Activated CD8-positive, alpha-beta T cell treated with anti-CD3 and anti-CD28 coated beads for 36 hours (primary cell): ENCODE measurements at regions not wholly inside any gene's neighbourhood (a gene's known extent, or its start where the extent isn't known, plus 50 kb on each side); places are given as distances from the start of the nearest gene placed in this dataset.

Source experiments
- ATAC-seq: fragments of 200-7000 bp; cut with Tn5 transposase; one replicate; pipeline ENCODE4 v1.10.0; 2021; ENCODE audit warnings: mild to moderate bottlenecking, moderate library complexity
- CTCF ChIA-PET: fragments of 350-600 bp; sonication (Branson Sonifier 250); formaldehyde crosslinking; loops from one replicate; lab custom pipeline; 2021; ENCODE audit warnings: antibody characterized with exemption; lab: Charles Lee
- POLR2A ChIA-PET: fragments of 350-600 bp; sonication (Branson Sonifier 250); formaldehyde crosslinking; loops from one replicate; lab custom pipeline; 2021; ENCODE audit warnings: antibody characterized with exemption; lab: Charles Lee
- DNase-seq: peaks from one replicate; pipeline ENCODE4 v3.0.0-alpha.2; 2020
- H3K27ac Mint-ChIP-seq: one replicate; pipeline ENCODE4 v1.8.0; 2021; ENCODE audit warnings: mild to moderate bottlenecking, mixed read lengths
- H3K27me3 Mint-ChIP-seq: one replicate; pipeline ENCODE4 v1.8.0; 2021; ENCODE audit warnings: mixed read lengths
- H3K36me3 Mint-ChIP-seq: one replicate; pipeline ENCODE4 v1.8.0; 2021; ENCODE audit warnings: low read depth, mixed read lengths
- H3K4me1 Mint-ChIP-seq: one replicate; pipeline ENCODE4 v1.8.0; 2021; ENCODE audit warnings: low read depth, mixed read lengths
- H3K4me3 Mint-ChIP-seq: one replicate; pipeline ENCODE4 v1.8.0; 2021; ENCODE audit warnings: mild to moderate bottlenecking, moderate library complexity, mixed read lengths
- H3K9me3 Mint-ChIP-seq: one replicate; pipeline ENCODE4 v1.8.0; 2021; ENCODE audit warnings: mixed read lengths
- CTCF ChIP-seq: fragments of 200-600 bp; IDR thresholded peaks from one replicate; pipeline ENCODE4 v1.8.0; 2022; ENCODE audit warnings: antibody characterized with exemption, mild to moderate bottlenecking
- intact Hi-C: fragments of 100-400 bp; cut with micrococcal nuclease; formaldehyde crosslinking; loops from one replicate; pipeline ENCODE4 v1.10.0; 2022

DNA sequence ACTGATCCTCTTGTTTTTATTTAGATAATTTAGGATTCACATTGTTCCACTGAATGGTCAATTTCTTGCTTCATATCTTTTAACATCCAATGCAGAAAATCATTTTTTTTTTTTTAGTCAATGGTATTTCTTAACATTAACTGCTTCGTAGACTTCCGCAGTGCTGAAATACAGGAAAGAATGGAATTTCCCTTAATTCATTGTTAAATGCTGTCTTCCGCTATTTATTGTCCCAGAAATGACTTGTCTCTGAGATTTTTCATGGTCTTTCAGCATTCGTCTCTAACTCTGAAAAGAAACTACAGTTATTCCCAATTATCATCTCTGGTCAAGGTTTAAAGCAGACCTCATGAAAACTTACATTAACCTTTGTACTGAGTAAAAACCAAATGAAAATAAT lies 1029.1 kb upstream of the MANEA start:
- H3K36me3 Mint-ChIP-seq: no peaks in the 10 kb centered on the region
- CTCF ChIA-PET: no interaction called here
- no peaks in the 10 kb centered on the region for H3K27me3 Mint-ChIP-seq

DNA sequence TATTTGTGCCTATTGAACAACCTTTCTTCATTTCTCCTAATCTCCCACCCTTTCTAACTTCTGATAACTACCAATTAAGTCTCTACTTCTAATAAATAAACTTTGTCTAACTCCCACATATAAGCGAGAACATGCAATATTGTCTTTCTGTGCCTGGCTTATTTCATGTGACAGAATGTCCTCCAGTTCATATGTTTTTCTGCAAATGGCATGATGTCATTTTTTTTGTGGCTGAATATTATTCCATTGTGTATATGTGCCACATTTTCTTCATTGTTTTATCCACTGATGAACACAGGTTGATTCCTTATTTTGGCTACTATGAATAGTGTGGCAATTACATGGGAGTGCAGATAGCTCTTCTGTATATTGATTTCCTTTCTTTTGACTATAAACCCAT lies 1041.5 kb upstream of the MANEA start:
- no peak overlapping the region for H3K27ac Mint-ChIP-seq

More for the DNA sequence above, 1029.1 kb upstream of the MANEA start:
- ATAC-seq (no peak), DNase-seq (no peak)
- Mint-ChIP-seq H3K27ac (no peak overlapping the region), H3K4me1 (no peaks in the 10 kb centered on the region), H3K4me3 (no peak overlapping the region), H3K9me3 (peaks cover 1% of the 10 kb centered on the region)
- intact Hi-C loops: no loop called here
- TF ChIP-seq CTCF: no peak
- POLR2A ChIA-PET: no interaction called here

DNA sequence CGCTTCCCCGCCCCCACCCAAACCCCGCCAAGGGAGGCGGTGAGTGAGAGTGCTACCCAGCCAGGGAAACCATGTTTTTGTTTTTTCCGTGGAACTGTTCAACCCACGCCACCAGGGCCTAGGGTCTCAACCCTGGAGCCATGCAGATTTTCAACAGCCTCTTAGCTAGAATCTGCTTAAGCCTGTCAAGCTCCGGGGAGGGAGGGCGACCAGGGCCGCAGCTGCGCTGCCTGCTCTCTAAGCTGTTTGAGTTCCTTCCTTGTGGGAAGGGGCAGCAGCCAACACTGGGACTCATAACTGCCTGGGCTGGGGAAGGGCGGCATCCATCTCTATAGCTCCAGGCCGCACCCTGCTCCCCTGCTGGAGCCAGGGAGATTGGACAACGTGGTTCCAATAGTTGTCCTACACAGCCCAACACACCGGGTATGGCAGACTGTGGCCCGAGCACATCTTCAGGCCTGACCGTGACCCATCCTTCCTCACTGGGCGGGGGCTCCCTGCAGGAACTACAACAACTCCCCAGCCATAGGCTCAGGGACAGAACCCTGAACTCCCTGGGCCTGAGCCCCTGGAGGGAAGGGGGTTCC lies 1065.7 kb upstream of the MANEA start:
- no peak overlapping the region for H3K27ac Mint-ChIP-seq
- no peaks in the 10 kb centered on the region for H3K36me3 Mint-ChIP-seq
- ATAC-seq (no peak), DNase-seq (no peak)
- H3K4me3 Mint-ChIP-seq: no peak overlapping the region
- CTCF ChIA-PET: no interaction called here
- no peak for TF ChIP-seq CTCF
- no peaks in the 10 kb centered on the region for H3K27me3 Mint-ChIP-seq
- H3K9me3 Mint-ChIP-seq: peaks cover 4% of the 10 kb centered on the region
- intact Hi-C loops: no loop called here
- POLR2A ChIA-PET: no interaction called here
- no peaks in the 10 kb centered on the region for H3K4me1 Mint-ChIP-seq

More for the DNA sequence above, 1041.5 kb upstream of the MANEA start:
- no peak for DNase-seq
- H3K27me3 Mint-ChIP-seq: no peaks in the 10 kb centered on the region
- no peak for ATAC-seq
- CTCF ChIA-PET: no interaction called here
- no peaks in the 10 kb centered on the region for H3K36me3 Mint-ChIP-seq
- POLR2A ChIA-PET: no interaction called here
- intact Hi-C loops: no loop called here
- H3K9me3 Mint-ChIP-seq: no peaks in the 10 kb centered on the region
- H3K4me3 Mint-ChIP-seq: no peak overlapping the region
- no peaks in the 10 kb centered on the region for H3K4me1 Mint-ChIP-seq
- no peak for TF ChIP-seq CTCF

GRCh38 chr6:94510877-94511276 lies 1066.5 kb upstream of the MANEA start:
- Mint-ChIP-seq H3K4me1 (no peaks in the 10 kb centered on the region), H3K4me3 (no peak overlapping the region), H3K27ac (no peak overlapping the region), H3K9me3 (no peaks in the 10 kb centered on the region), H3K36me3 (no peaks in the 10 kb centered on the region), H3K27me3 (no peaks in the 10 kb centered on the region)
- ATAC-seq (no peak), DNase-seq (no peak)
- no peak for TF ChIP-seq CTCF
- POLR2A ChIA-PET: no interaction called here
- intact Hi-C loops: no loop called here
- CTCF ChIA-PET: no interaction called here

DNA sequence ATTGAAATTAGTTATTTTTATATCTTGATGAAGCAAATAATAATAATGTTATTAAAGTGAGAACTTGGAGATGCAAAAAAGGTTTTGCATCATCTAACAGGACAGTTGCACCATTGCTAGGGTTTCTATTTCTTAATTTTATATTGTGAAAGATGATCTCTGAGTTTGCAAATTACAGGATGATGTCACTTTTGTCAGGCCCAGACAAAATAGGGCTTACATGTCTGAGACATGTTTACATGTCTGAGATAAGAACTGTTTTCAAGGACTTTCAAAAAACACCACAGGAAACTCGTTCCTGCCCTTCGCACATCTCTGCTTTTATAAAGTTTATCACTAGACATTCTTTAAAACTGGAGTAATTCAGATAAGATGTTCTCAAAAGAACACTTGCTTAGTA lies 1075.8 kb upstream of the MANEA start:
- CTCF ChIA-PET: no interaction called here
- no peak for TF ChIP-seq CTCF
- no peak for ATAC-seq
- Mint-ChIP-seq H3K27ac (no peak overlapping the region), H3K27me3 (no peaks in the 10 kb centered on the region), H3K4me1 (no peaks in the 10 kb centered on the region), H3K9me3 (peaks cover 5% of the 10 kb centered on the region), H3K36me3 (no peaks in the 10 kb centered on the region), H3K4me3 (no peak overlapping the region)
- POLR2A ChIA-PET: no interaction called here
- intact Hi-C loops: no loop called here
- no peak for DNase-seq
